Activated naive CD4-positive, alpha-beta T cell treated with anti-CD3 and anti-CD28 coated beads for 36 hours (primary cell): ENCODE measurements at regions not wholly inside any gene's neighbourhood (a gene's known extent, or its start where the extent isn't known, plus 50 kb on each side); places are given as distances from the start of the nearest gene placed in this dataset.

Experiments
- CTCF ChIA-PET: fragments of 350-600 bp; sonication (Branson Sonifier 250); formaldehyde crosslinking; loops from one replicate; lab custom pipeline; 2021; ENCODE audit warnings: antibody characterized with exemption; lab: Charles Lee
- DNase-seq: peaks from one replicate; pipeline ENCODE4 v3.0.0-alpha.2; 2020
- H3K27ac Mint-ChIP-seq: one replicate; pipeline ENCODE4 v1.8.0; 2021; ENCODE audit warnings: mild to moderate bottlenecking, mixed read lengths
- H3K27me3 Mint-ChIP-seq: one replicate; pipeline ENCODE4 v1.8.0; 2021; ENCODE audit warnings: low read depth, mixed read lengths
- H3K36me3 Mint-ChIP-seq: one replicate; pipeline ENCODE4 v1.8.0; 2021; ENCODE audit warnings: low read depth, mixed read lengths
- H3K4me1 Mint-ChIP-seq: one replicate; pipeline ENCODE4 v1.8.0; 2021; ENCODE audit warnings: low read depth, mixed read lengths
- H3K4me3 Mint-ChIP-seq: one replicate; pipeline ENCODE4 v1.8.0; 2021; ENCODE audit warnings: mild to moderate bottlenecking, moderate library complexity, mixed read lengths
- H3K9me3 Mint-ChIP-seq: one replicate; pipeline ENCODE4 v1.8.0; 2021; ENCODE audit warnings: mixed read lengths
- intact Hi-C: fragments of 100-400 bp; cut with micrococcal nuclease; formaldehyde crosslinking; loops from one replicate; pipeline ENCODE4 v1.15.1; 2023

- intact Hi-C loops = no loop called here
- Mint-ChIP-seq H3K27ac (no peak overlapping the region), H3K4me1 (no peaks in the 10 kb centered on the region), H3K9me3 (no peaks in the 10 kb centered on the region), H3K36me3 (no peaks in the 10 kb centered on the region), H3K27me3 (peaks cover 2% of the 10 kb centered on the region), H3K4me3 (no peak overlapping the region)
- CTCF ChIA-PET = interaction anchor here (2.1 kb wide), 1 partner anchor 16 kb away, joined by 4 read pairs; no protein-coding TSS in a partner anchor
- no peak for DNase-seq
Measured at GRCh38 chr3:118765636-118766305, 268.9 kb downstream of the IGSF11 start.

GRCh38 chr3:118766306-118766669, 268.4 kb downstream of the IGSF11 start:
- H3K4me3 Mint-ChIP-seq = no peak overlapping the region
- DNase-seq = no peak
- H3K4me1 Mint-ChIP-seq = no peaks in the 10 kb centered on the region
- H3K27ac Mint-ChIP-seq = no peak overlapping the region
- H3K9me3 Mint-ChIP-seq = no peaks in the 10 kb centered on the region
- H3K27me3 Mint-ChIP-seq = peaks cover 2% of the 10 kb centered on the region
- CTCF ChIA-PET = interaction anchor here (2.1 kb wide), 1 partner anchor 16 kb away, joined by 4 read pairs; no protein-coding TSS in a partner anchor
- no peaks in the 10 kb centered on the region for H3K36me3 Mint-ChIP-seq
- intact Hi-C loops = no loop called here

GRCh38 chr3:118772036-118772435, 262.6 kb downstream of the IGSF11 start:
- Mint-ChIP-seq H3K4me3 (no peak overlapping the region), H3K36me3 (no peaks in the 10 kb centered on the region), H3K4me1 (no peaks in the 10 kb centered on the region), H3K9me3 (no peaks in the 10 kb centered on the region), H3K27ac (no peak overlapping the region), H3K27me3 (peaks cover 2% of the 10 kb centered on the region)
- intact Hi-C loops = no loop called here
- DNase-seq = no peak
- CTCF ChIA-PET = no interaction called here

- Mint-ChIP-seq H3K9me3 (no peaks in the 10 kb centered on the region), H3K4me1 (no peaks in the 10 kb centered on the region), H3K27ac (no peak overlapping the region), H3K4me3 (no peak overlapping the region), H3K36me3 (no peaks in the 10 kb centered on the region), H3K27me3 (peaks cover 3% of the 10 kb centered on the region)
- CTCF ChIA-PET = no interaction called here
- intact Hi-C loops = no loop called here
- no peak for DNase-seq
Measured at GRCh38 chr3:118772547-118773011, 262.1 kb downstream of the IGSF11 start.

- H3K4me3 Mint-ChIP-seq = no peak overlapping the region
- no peaks in the 10 kb centered on the region for H3K9me3 Mint-ChIP-seq
Measured at GRCh38 chr3:118775021-118775420, 259.6 kb downstream of the IGSF11 start.

GRCh38 chr3:118778201-118778600, 256.4 kb downstream of the IGSF11 start:
- no peaks in the 10 kb centered on the region for H3K36me3 Mint-ChIP-seq
- no peaks in the 10 kb centered on the region for H3K9me3 Mint-ChIP-seq
- no peak overlapping the region for H3K27ac Mint-ChIP-seq
- no peak for DNase-seq
- intact Hi-C loops = no loop called here
- H3K4me3 Mint-ChIP-seq = no peak overlapping the region
- CTCF ChIA-PET = interaction anchor here (1.6 kb wide), 1 partner anchor 40 kb away, joined by 4 read pairs; no protein-coding TSS in a partner anchor
- H3K27me3 Mint-ChIP-seq = peaks cover 5% of the 10 kb centered on the region
- no peaks in the 10 kb centered on the region for H3K4me1 Mint-ChIP-seq

More at GRCh38 chr3:118775021-118775420, 259.6 kb downstream of the IGSF11 start:
- H3K36me3 Mint-ChIP-seq = no peaks in the 10 kb centered on the region
- H3K27ac Mint-ChIP-seq = no peak overlapping the region
- intact Hi-C loops = no loop called here
- no peak for DNase-seq
- CTCF ChIA-PET = no interaction called here
- H3K4me1 Mint-ChIP-seq = no peaks in the 10 kb centered on the region
- peaks cover 3% of the 10 kb centered on the region for H3K27me3 Mint-ChIP-seq

GRCh38 chr3:118781232-118781631, 253.4 kb downstream of the IGSF11 start:
- no peaks in the 10 kb centered on the region for H3K9me3 Mint-ChIP-seq
- intact Hi-C loops = no loop called here
- DNase-seq = no peak

GRCh38 chr3:118781839-118782238, 252.8 kb downstream of the IGSF11 start:
- no peaks in the 10 kb centered on the region for H3K4me1 Mint-ChIP-seq
- no peaks in the 10 kb centered on the region for H3K9me3 Mint-ChIP-seq
- H3K27ac Mint-ChIP-seq = no peak overlapping the region
- no peak for DNase-seq
- intact Hi-C loops = no loop called here
- H3K36me3 Mint-ChIP-seq = no peaks in the 10 kb centered on the region
- no peak overlapping the region for H3K4me3 Mint-ChIP-seq
- H3K27me3 Mint-ChIP-seq = peaks cover 4% of the 10 kb centered on the region
- CTCF ChIA-PET = interaction anchor here (1.7 kb wide), 1 partner anchor 16 kb away, joined by 4 read pairs; no protein-coding TSS in a partner anchor

More at GRCh38 chr3:118781232-118781631, 253.4 kb downstream of the IGSF11 start:
- Mint-ChIP-seq H3K4me3 (no peak overlapping the region), H3K4me1 (no peaks in the 10 kb centered on the region), H3K36me3 (no peaks in the 10 kb centered on the region), H3K27ac (no peak overlapping the region), H3K27me3 (peaks cover 4% of the 10 kb centered on the region)
- CTCF ChIA-PET = interaction anchor here (1.7 kb wide), 1 partner anchor 15 kb away, joined by 4 read pairs; no protein-coding TSS in a partner anchor

- no peak overlapping the region for H3K27ac Mint-ChIP-seq
- no peak overlapping the region for H3K4me3 Mint-ChIP-seq
- H3K4me1 Mint-ChIP-seq = no peaks in the 10 kb centered on the region
- no peak for DNase-seq
- peaks cover 2% of the 10 kb centered on the region for H3K27me3 Mint-ChIP-seq
- intact Hi-C loops = no loop called here
- H3K36me3 Mint-ChIP-seq = no peaks in the 10 kb centered on the region
- no peaks in the 10 kb centered on the region for H3K9me3 Mint-ChIP-seq
- CTCF ChIA-PET = interaction anchor here (0.8 to 1.7 kb wide), 2 partner anchors 17 to 34 kb away, joined by 3 to 4 read pairs; no protein-coding TSS in a partner anchor
Measured at GRCh38 chr3:118782755-118783202, 251.9 kb downstream of the IGSF11 start.

- no peak overlapping the region for H3K4me3 Mint-ChIP-seq
- no peaks in the 10 kb centered on the region for H3K36me3 Mint-ChIP-seq
- intact Hi-C loops = no loop called here
- CTCF ChIA-PET = no interaction called here
- H3K4me1 Mint-ChIP-seq = no peaks in the 10 kb centered on the region
- no peak for DNase-seq
- no peaks in the 10 kb centered on the region for H3K9me3 Mint-ChIP-seq
- no peak overlapping the region for H3K27ac Mint-ChIP-seq
- peaks cover 5% of the 10 kb centered on the region for H3K27me3 Mint-ChIP-seq
Measured at GRCh38 chr3:118785415-118785814, 249.2 kb downstream of the IGSF11 start.

GRCh38 chr3:118791246-118791645, 243.4 kb downstream of the IGSF11 start:
- intact Hi-C loops = no loop called here
- H3K9me3 Mint-ChIP-seq = no peaks in the 10 kb centered on the region
- no peaks in the 10 kb centered on the region for H3K4me1 Mint-ChIP-seq
- peaks cover 8% of the 10 kb centered on the region for H3K27me3 Mint-ChIP-seq
- H3K36me3 Mint-ChIP-seq = no peaks in the 10 kb centered on the region
- DNase-seq = no peak
- H3K4me3 Mint-ChIP-seq = no peak overlapping the region
- no peak overlapping the region for H3K27ac Mint-ChIP-seq
- CTCF ChIA-PET = no interaction called here

GRCh38 chr3:118792191-118792590, 242.5 kb downstream of the IGSF11 start:
- H3K27me3 Mint-ChIP-seq = peaks cover 8% of the 10 kb centered on the region
- no peak overlapping the region for H3K4me3 Mint-ChIP-seq
- intact Hi-C loops = no loop called here
- CTCF ChIA-PET = no interaction called here
- H3K9me3 Mint-ChIP-seq = no peaks in the 10 kb centered on the region
- DNase-seq = no peak
- H3K4me1 Mint-ChIP-seq = no peaks in the 10 kb centered on the region
- H3K27ac Mint-ChIP-seq = no peak overlapping the region
- no peaks in the 10 kb centered on the region for H3K36me3 Mint-ChIP-seq

GRCh38 chr3:118793176-118793575, 241.5 kb downstream of the IGSF11 start:
- DNase-seq = no peak
- Mint-ChIP-seq H3K4me3 (no peak overlapping the region), H3K36me3 (no peaks in the 10 kb centered on the region), H3K27me3 (peaks cover 8% of the 10 kb centered on the region), H3K4me1 (no peaks in the 10 kb centered on the region), H3K27ac (no peak overlapping the region), H3K9me3 (no peaks in the 10 kb centered on the region)
- CTCF ChIA-PET = no interaction called here
- intact Hi-C loops = no loop called here
